ENCODE measurements at regions not wholly inside any gene's neighbourhood (a gene's known extent, or its start where the extent isn't known, plus 50 kb on each side); places are given as distances from the start of the nearest gene placed in this dataset.

- DNase-seq (ENCODE audit: low read depth), result no peak
Observed at GRCh38 chrX:132568291-132568690, 79.5 kb upstream of the MBNL3 start.

GRCh38 chrX:132565273-132565672 is 76.4 kb upstream of the MBNL3 start:
- DNase-seq (ENCODE audit: low read depth), result no peak

GRCh38 chrX:132563976-132564375 is 75.1 kb upstream of the MBNL3 start:
- DNase-seq (ENCODE audit: low read depth), result no peak

- no peak for DNase-seq (ENCODE audit: low read depth)
Observed at GRCh38 chrX:132561974-132562373, 73.1 kb upstream of the MBNL3 start.

- DNase-seq (ENCODE audit: low read depth), result no peak
Observed at GRCh38 chrX:132561483-132561882, 72.6 kb upstream of the MBNL3 start.

DNA sequence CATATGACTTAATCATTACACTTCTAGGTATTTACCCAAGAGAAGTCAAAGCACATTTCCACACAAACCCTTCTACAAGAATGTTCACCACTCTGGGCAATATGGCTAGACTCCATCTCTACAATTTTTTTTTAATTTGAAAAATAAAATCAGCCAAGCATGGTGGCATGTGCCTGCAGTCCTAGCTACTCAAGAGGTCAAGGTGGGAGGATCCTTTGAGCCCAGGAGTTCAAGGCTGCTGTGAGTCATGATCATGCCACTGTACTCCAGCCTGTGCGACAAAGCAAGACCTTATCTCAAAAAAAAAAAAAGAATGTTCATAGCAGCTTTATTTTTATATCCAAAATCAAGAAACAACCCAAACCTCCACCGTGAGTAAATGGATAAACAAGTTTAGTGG is 70.3 kb upstream of the MBNL3 start:
- DNase-seq (ENCODE audit: low read depth), result peak; percentile 70

GRCh38 chrX:132539611-132540010 is 50.8 kb upstream of the MBNL3 start:
- no peak for DNase-seq (ENCODE audit: low read depth)
